ENCODE measurements at regions not wholly inside any gene's neighbourhood (a gene's known extent, or its start where the extent isn't known, plus 50 kb on each side); places are given as distances from the start of the nearest gene placed in this dataset.

DNA sequence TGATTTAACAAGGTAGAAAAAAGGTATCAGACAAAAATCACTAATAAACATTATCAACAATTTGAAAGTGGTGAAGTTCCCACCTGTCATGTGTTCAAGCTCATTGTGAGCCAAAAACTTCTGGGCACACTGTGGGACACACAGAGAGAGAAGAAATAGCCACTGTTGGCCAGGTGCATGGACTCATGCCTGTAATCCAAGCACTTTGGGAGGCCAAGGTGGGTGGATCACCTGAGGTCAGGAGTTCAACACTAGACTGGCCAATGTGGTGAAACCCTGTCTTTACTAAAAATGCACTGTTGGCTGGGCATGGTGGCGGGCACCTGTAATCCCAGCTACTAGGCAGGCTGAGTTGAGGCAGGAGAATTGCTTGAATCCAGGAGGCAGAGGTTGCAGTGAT, 167.4 kb downstream of the TOX3 start:
- CTCF ChIA-PET = no interaction called here
- BruUV-seq (replicated peaks) = no TSS peak
- RAD21 ChIA-PET (ENCODE audit: low non-redundant PET in 1 of 2, low total read pairs in 2 of 2, uncharacterized antibody in 2 of 2, unreplicated experiment in 2 of 2) = no interaction called here

More for the DNA sequence above, 167.4 kb downstream of the TOX3 start:
- Histone ChIP-seq H3K4me2 (ENCODE audit: low read length) (no peak overlapping the region), H3K4me3 (replicated peaks in 1 of 2; ENCODE audit: low read depth in 1 of 2, low read length in 2 of 2) (no peak overlapping the region), H3K9ac (ENCODE audit: low read length) (no peak overlapping the region), H3K4me1 (ENCODE audit: control insufficient read depth in 1 of 2, insufficient read depth in 2 of 2, low read length in 2 of 2) (no peaks in the 10 kb centered on the region), H3K79me2 (ENCODE audit: insufficient read depth, low read length) (no peaks in the 10 kb centered on the region), H2AFZ (ENCODE audit: low read depth, low read length, poor library complexity, severe bottlenecking) (no peak overlapping the region), H3K27me3 (ENCODE audit: insufficient read depth, low read length) (no peaks in the 10 kb centered on the region), H3K9me3 (ENCODE audit: control insufficient read depth in 1 of 2, insufficient read depth in 1 of 2, low read depth in 1 of 2, low read length in 2 of 2) (peaks cover 0 to 10% of the 10 kb centered on the region in 2 experiments; a peak in 1 of 4 replicates), H3K27ac (ENCODE audit: low read depth, low read length) (no peak overlapping the region), H3K9me2 (ENCODE audit: insufficient read depth) (no peaks in the 10 kb centered on the region), H4K20me1 (ENCODE audit: insufficient read depth) (no peaks in the 10 kb centered on the region), H3K36me3 (ENCODE audit: control insufficient read depth in 1 of 2, insufficient read depth in 2 of 2, low read length in 2 of 2) (no peaks in the 10 kb centered on the region)
- TF ChIP-seq SP1 (IDR thresholded peaks at IDR 0.05; ENCODE audit: low read depth) (no peak), SIN3A (IDR thresholded peaks at IDR 0.05; ENCODE audit: low read depth) (no peak), JUND (IDR thresholded peaks at IDR 0.05) (no peak), POLR2AphosphoS5 (IDR thresholded peaks at IDR 0.05; ENCODE audit: low read depth, low read length) (no peak), RAD21 (IDR thresholded peaks at IDR 0.05; ENCODE audit: low read depth) (no peak), ELF1 (IDR thresholded peaks at IDR 0.05; ENCODE audit: borderline replicate concordance, low read depth) (no peak), POLR2A (IDR thresholded peaks at IDR 0.05; ENCODE audit: borderline replicate concordance, extremely low read depth, insufficient read depth, insufficient read length) (no peak), ZFX (IDR thresholded peaks at IDR 0.05) (no peak), CBX3 (IDR thresholded peaks at IDR 0.05; ENCODE audit: low read depth) (no peak), EZH2 (IDR thresholded peaks at IDR 0.05) (no peak), SRF (IDR thresholded peaks at IDR 0.05; ENCODE audit: low read depth) (no peak), EGR1 (IDR thresholded peaks at IDR 0.05; ENCODE audit: low read depth) (no peak), TCF7L2 (IDR thresholded peaks at IDR 0.05; ENCODE audit: borderline replicate concordance, extremely low read depth, insufficient read depth, insufficient read length) (no peak), EZH2phosphoT487 (IDR thresholded peaks at IDR 0.05; ENCODE audit: borderline replicate concordance) (no peak), FOSL1 (IDR thresholded peaks at IDR 0.05; ENCODE audit: low read depth) (no peak), ZNF274 (IDR thresholded peaks at IDR 0.05; ENCODE audit: low read depth, low read length) (no peak)
- TF ChIP-seq, protein P1, sequence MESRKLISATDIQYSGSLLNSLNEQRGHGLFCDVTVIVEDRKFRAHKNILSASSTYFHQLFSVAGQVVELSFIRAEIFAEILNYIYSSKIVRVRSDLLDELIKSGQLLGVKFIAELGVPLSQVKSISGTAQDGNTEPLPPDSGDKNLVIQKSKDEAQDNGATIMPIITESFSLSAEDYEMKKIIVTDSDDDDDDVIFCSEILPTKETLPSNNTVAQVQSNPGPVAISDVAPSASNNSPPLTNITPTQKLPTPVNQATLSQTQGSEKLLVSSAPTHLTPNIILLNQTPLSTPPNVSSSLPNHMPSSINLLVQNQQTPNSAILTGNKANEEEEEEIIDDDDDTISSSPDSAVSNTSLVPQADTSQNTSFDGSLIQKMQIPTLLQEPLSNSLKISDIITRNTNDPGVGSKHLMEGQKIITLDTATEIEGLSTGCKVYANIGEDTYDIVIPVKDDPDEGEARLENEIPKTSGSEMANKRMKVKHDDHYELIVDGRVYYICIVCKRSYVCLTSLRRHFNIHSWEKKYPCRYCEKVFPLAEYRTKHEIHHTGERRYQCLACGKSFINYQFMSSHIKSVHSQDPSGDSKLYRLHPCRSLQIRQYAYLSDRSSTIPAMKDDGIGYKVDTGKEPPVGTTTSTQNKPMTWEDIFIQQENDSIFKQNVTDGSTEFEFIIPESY (IDR thresholded peaks at IDR 0.05; ENCODE audit: extremely low read depth, insufficient replicate concordance, low read length) = no peak
- TF ChIP-seq, protein P2, sequence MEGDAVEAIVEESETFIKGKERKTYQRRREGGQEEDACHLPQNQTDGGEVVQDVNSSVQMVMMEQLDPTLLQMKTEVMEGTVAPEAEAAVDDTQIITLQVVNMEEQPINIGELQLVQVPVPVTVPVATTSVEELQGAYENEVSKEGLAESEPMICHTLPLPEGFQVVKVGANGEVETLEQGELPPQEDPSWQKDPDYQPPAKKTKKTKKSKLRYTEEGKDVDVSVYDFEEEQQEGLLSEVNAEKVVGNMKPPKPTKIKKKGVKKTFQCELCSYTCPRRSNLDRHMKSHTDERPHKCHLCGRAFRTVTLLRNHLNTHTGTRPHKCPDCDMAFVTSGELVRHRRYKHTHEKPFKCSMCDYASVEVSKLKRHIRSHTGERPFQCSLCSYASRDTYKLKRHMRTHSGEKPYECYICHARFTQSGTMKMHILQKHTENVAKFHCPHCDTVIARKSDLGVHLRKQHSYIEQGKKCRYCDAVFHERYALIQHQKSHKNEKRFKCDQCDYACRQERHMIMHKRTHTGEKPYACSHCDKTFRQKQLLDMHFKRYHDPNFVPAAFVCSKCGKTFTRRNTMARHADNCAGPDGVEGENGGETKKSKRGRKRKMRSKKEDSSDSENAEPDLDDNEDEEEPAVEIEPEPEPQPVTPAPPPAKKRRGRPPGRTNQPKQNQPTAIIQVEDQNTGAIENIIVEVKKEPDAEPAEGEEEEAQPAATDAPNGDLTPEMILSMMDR (IDR thresholded peaks at IDR 0.05 in 2 of 3, conservative IDR thresholded peaks at IDR 0.05 in 1 of 3; ENCODE audit: borderline replicate concordance in 1 of 3, insufficient read depth in 1 of 3, low read depth in 2 of 3, low read length in 2 of 3) = no peak
- TF ChIP-seq, protein P3, sequence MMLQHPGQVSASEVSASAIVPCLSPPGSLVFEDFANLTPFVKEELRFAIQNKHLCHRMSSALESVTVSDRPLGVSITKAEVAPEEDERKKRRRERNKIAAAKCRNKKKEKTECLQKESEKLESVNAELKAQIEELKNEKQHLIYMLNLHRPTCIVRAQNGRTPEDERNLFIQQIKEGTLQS (IDR thresholded peaks at IDR 0.05) = no peak
- TF ChIP-seq, protein P4, sequence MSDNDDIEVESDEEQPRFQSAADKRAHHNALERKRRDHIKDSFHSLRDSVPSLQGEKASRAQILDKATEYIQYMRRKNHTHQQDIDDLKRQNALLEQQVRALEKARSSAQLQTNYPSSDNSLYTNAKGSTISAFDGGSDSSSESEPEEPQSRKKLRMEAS (IDR thresholded peaks at IDR 0.05) = no peak
- DNase-seq (ENCODE audit: low read depth, low spot score) (no peak), ATAC-seq (no peak)
- POLR2A ChIA-PET = no interaction called here
- intact Hi-C loops (cut with micrococcal nuclease) = no loop called here
